ENCODE measurements at regions not wholly inside any gene's neighbourhood (a gene's known extent, or its start where the extent isn't known, plus 50 kb on each side); places are given as distances from the start of the nearest gene placed in this dataset.

- TF ChIP-seq ZNF274 (IDR thresholded peaks at IDR 0.05; ENCODE audit: low read depth, low read length) (no peak), YY1 (IDR thresholded peaks at IDR 0.05; ENCODE audit: insufficient read depth, insufficient read length) (no peak)
Observed at GRCh38 chr7:155868955-155869783, 56.9 kb upstream of the SHH start.
